Lung (tissue), 11 donors: ENCODE measurements at regions not wholly inside any gene's neighbourhood (a gene's known extent, or its start where the extent isn't known, plus 50 kb on each side); places are given as distances from the start of the nearest gene placed in this dataset.
A peak's percentile ranks its signal among the peaks of the same experiment; 100 is the strongest.

Experiments used
- ATAC-seq: fragments of 200-7000 bp; cut with Tn5 transposase; one replicate; pipeline ENCODE4 v1.9.1; 2020; ENCODE audit warnings: moderate number of reproducible peaks; ENCODE audit not compliant: insufficient read depth, low FRiP score
- DNase-seq, 3 donors: peaks; one replicate each; pipeline ENCODE4 v3.0.0-alpha.2; 2013 to 2017
- H3K27ac ChIP-seq, 2 donors: one replicate each; pipeline ENCODE4 v1.5.1; 2013; ENCODE audit warnings: mild to moderate bottlenecking in 2 of 2, moderate library complexity in 2 of 2, control low read depth in 1 of 2, inconsistent platforms in 1 of 2, low read depth in 1 of 2, low read length in 1 of 2
- H3K27me3 ChIP-seq, 3 donors: one replicate each; pipeline ENCODE4 v1.5.1; 2013; ENCODE audit warnings: low read length in 2 of 3; ENCODE audit not compliant: control insufficient read depth in 3 of 3, insufficient read depth in 3 of 3
- H3K36me3 ChIP-seq, 4 donors: one replicate each; pipeline ENCODE4 v1.5.1; 2013; ENCODE audit warnings: low read length in 4 of 4, mild to moderate bottlenecking in 1 of 4, moderate library complexity in 1 of 4; ENCODE audit not compliant: control insufficient read depth in 4 of 4, insufficient read depth in 4 of 4
- H3K4me1 ChIP-seq, 5 donors: one replicate each; pipeline ENCODE4 v1.5.1; 2013; ENCODE audit warnings: low read length in 5 of 5, mild to moderate bottlenecking in 2 of 5, moderate library complexity in 1 of 5; ENCODE audit not compliant: control insufficient read depth in 5 of 5, insufficient read depth in 5 of 5
- H3K4me3 ChIP-seq: one replicate; pipeline ENCODE4 v1.5.1; 2013; ENCODE audit warnings: mild to moderate bottlenecking, control low read depth, moderate library complexity
- H3K9ac ChIP-seq, 2 donors: one replicate each; pipeline ENCODE4 v1.5.1; 2013; ENCODE audit warnings: low read length in 2 of 2, control low read depth in 1 of 2; ENCODE audit not compliant: insufficient read depth in 1 of 2
- H3K9me3 ChIP-seq, 4 donors: one replicate each; pipeline ENCODE4 v1.5.1; 2013; ENCODE audit warnings: low read length in 3 of 4, mild to moderate bottlenecking in 1 of 4, moderate library complexity in 1 of 4; ENCODE audit not compliant: control insufficient read depth in 4 of 4, insufficient read depth in 3 of 4
- CTCF ChIP-seq: IDR thresholded peaks from 2 replicates; pipeline ENCODE4 v1.5.1; 2012; ENCODE audit warnings: mild to moderate bottlenecking; ENCODE audit errors: control extremely low read depth, extremely low read depth
- WGBS, 2 donors: extraction: QIAGEN DNeasy Blood & Tissue Kit; methylation state at CpG; one replicate each; pipeline ENCODE4 v1.1.7; 2013; 5-methylcytosine and 5-hydroxymethylcytosine counted together
- donor health status: control.
- donor health status: control.
- donor health status: Bipolar disorder and iron deficiency.
- donor health status: healthy.
- donor health status: DM: yes; HTN: yes; CAD: no.

- ATAC-seq: no peak
- no peaks in the 10 kb centered on the region for H3K36me3 ChIP-seq
These were observed 150.8 kb downstream of the HERPUD2 start for GRCh38 chr7:35544028-35544742.

GRCh38 chr7:35537067-35538023 is 157.6 kb downstream of the HERPUD2 start:
- no peaks in the 10 kb centered on the region for H3K36me3 ChIP-seq
- H3K9ac ChIP-seq: no peak overlapping the region
- no peaks in the 10 kb centered on the region for H3K4me1 ChIP-seq
- TF ChIP-seq CTCF: peak; percentile 88
- ATAC-seq (peak; percentile 94), DNase-seq (peak; percentile 75 to 81 (median 79))
- peaks cover 0 to 16% (median 4%) of the 10 kb centered on the region in 3 donors for H3K27me3 ChIP-seq
- 5 to 8% methylated on average over 32 to 43 of the region's 43 CpGs for WGBS, 2 donors
- no peak overlapping the region for H3K27ac ChIP-seq
- H3K9me3 ChIP-seq: no peaks in the 10 kb centered on the region
- H3K4me3 ChIP-seq: no peak overlapping the region

More at GRCh38 chr7:35544028-35544742, 150.8 kb downstream of the HERPUD2 start:
- H3K27me3 ChIP-seq: peaks cover 0 to 5% (median 2%) of the 10 kb centered on the region in 3 donors
- no peak for TF ChIP-seq CTCF
- no peak overlapping the region for H3K9ac ChIP-seq
- no peak for DNase-seq
- H3K27ac ChIP-seq: no peak overlapping the region
- H3K9me3 ChIP-seq: no peaks in the 10 kb centered on the region
- 84 to 94% methylated on average over 7 of the region's 7 CpGs for WGBS, 2 donors
- no peak overlapping the region for H3K4me3 ChIP-seq
- no peaks in the 10 kb centered on the region for H3K4me1 ChIP-seq

GRCh38 chr7:35536396-35536826 is 158.5 kb downstream of the HERPUD2 start:
- H3K4me1 ChIP-seq: no peaks in the 10 kb centered on the region
- no peak for TF ChIP-seq CTCF
- no peak overlapping the region for H3K9ac ChIP-seq
- no peaks in the 10 kb centered on the region for H3K36me3 ChIP-seq
- H3K27ac ChIP-seq: no peak overlapping the region
- no peaks in the 10 kb centered on the region for H3K9me3 ChIP-seq
- peaks cover 0 to 16% (median 4%) of the 10 kb centered on the region in 3 donors for H3K27me3 ChIP-seq
- ATAC-seq (no peak), DNase-seq (no peak)
- 84 to 87% methylated on average over 11 of the region's 11 CpGs for WGBS, 2 donors
- no peak overlapping the region for H3K4me3 ChIP-seq
